Peyer's patch (tissue), 4 donors: ENCODE measurements at regions not wholly inside any gene's neighbourhood (a gene's known extent, or its start where the extent isn't known, plus 50 kb on each side); places are given as distances from the start of the nearest gene placed in this dataset.

Source experiments
- DNase-seq, 3 donors: peaks; one replicate each; pipeline ENCODE4 v3.0.0-alpha.2; 2017 to 2019
- H3K27ac ChIP-seq, 4 donors: fragments of 200-600 bp; sonication (generic); one replicate each; pipeline ENCODE4 v1.5.1; 2016 to 2019
- H3K27me3 ChIP-seq, 2 donors: fragments of 200-600 bp; sonication (generic); one replicate each; pipeline ENCODE4 v1.5.1; 2019
- H3K36me3 ChIP-seq, 3 donors: fragments of 200-600 bp; sonication (generic); one replicate each; pipeline ENCODE4 v1.5.1; 2016 to 2019
- H3K4me1 ChIP-seq, 4 donors: fragments of 200-600 bp; sonication (generic); one replicate each; pipeline ENCODE4 v1.5.1; 2016 to 2019
- H3K4me3 ChIP-seq, 4 donors: fragments of 200-600 bp; sonication (generic); 1 replicate in 3 of 4; 2 replicates in 1 of 4; pipeline ENCODE4 v1.5.1; 2016 to 2019; ENCODE audit warnings: mild to moderate bottlenecking in 1 of 4
- H3K9me3 ChIP-seq, 4 donors: fragments of 200-600 bp; sonication (generic); one replicate each; pipeline ENCODE4 v1.5.1; 2016 to 2019; ENCODE audit warnings: mild to moderate bottlenecking in 1 of 4
- POLR2A ChIP-seq, 2 donors: fragments of 450-650 bp; IDR thresholded peaks; one replicate each; pipeline ENCODE4 v1.5.1; 2017; ENCODE audit warnings: antibody characterized with exemption in 2 of 2, mild to moderate bottlenecking in 2 of 2, moderate library complexity in 2 of 2
- TF ChIP-seq, protein P1 (sequence below), 6 experiments: fragments of 450-650 bp in 4 of 6; fragments of 200-600 bp in 2 of 6; sonication (generic) in 1 of 6; IDR thresholded peaks; one replicate each; pipeline ENCODE4 v1.5.1; 2017 to 2019; ENCODE audit warnings: antibody characterized with exemption in 6 of 6, mild to moderate bottlenecking in 3 of 6, moderate library complexity in 1 of 6

- Histone ChIP-seq H3K36me3 (no peaks in the 10 kb centered on the region), H3K27ac (no peak overlapping the region), H3K4me1 (no peaks in the 10 kb centered on the region), H3K9me3 (no peaks in the 10 kb centered on the region), H3K4me3 (no peak overlapping the region), H3K27me3 (no peaks in the 10 kb centered on the region)
- TF ChIP-seq, protein P1, sequence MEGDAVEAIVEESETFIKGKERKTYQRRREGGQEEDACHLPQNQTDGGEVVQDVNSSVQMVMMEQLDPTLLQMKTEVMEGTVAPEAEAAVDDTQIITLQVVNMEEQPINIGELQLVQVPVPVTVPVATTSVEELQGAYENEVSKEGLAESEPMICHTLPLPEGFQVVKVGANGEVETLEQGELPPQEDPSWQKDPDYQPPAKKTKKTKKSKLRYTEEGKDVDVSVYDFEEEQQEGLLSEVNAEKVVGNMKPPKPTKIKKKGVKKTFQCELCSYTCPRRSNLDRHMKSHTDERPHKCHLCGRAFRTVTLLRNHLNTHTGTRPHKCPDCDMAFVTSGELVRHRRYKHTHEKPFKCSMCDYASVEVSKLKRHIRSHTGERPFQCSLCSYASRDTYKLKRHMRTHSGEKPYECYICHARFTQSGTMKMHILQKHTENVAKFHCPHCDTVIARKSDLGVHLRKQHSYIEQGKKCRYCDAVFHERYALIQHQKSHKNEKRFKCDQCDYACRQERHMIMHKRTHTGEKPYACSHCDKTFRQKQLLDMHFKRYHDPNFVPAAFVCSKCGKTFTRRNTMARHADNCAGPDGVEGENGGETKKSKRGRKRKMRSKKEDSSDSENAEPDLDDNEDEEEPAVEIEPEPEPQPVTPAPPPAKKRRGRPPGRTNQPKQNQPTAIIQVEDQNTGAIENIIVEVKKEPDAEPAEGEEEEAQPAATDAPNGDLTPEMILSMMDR (IDR thresholded peaks at IDR 0.05), result no peak
- TF ChIP-seq POLR2A (IDR thresholded peaks at IDR 0.05), result no peak
- DNase-seq, result no peak
Observed at GRCh38 chr1:115429241-115429640, 91.2 kb upstream of the NGF start.

DNA sequence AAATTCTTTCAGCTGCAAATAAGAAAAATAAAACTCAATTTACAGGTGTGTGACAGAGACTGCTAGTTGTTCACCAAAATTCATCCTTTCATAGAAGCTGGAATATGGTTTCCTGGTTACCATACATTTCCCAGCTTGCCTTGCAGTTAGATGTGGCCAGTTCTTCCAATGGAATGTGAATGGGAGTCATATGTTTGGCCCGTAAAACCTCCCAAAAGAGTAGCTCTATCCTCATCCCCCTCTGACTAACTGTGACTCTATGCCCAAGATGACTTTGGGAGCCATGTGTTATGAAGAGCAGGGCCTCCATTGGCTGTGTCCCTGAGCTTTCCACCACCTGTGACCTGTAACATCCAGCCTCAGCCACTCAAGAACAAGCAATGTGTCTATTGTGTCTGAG is 90.6 kb upstream of the NGF start:
- Histone ChIP-seq H3K9me3 (no peaks in the 10 kb centered on the region), H3K4me1 (no peaks in the 10 kb centered on the region), H3K4me3 (no peak overlapping the region), H3K27me3 (no peaks in the 10 kb centered on the region), H3K36me3 (no peaks in the 10 kb centered on the region), H3K27ac (no peak overlapping the region)
- TF ChIP-seq POLR2A (IDR thresholded peaks at IDR 0.05), result no peak
- TF ChIP-seq, protein P1 (IDR thresholded peaks at IDR 0.05), result no peak
- DNase-seq, result no peak

DNA sequence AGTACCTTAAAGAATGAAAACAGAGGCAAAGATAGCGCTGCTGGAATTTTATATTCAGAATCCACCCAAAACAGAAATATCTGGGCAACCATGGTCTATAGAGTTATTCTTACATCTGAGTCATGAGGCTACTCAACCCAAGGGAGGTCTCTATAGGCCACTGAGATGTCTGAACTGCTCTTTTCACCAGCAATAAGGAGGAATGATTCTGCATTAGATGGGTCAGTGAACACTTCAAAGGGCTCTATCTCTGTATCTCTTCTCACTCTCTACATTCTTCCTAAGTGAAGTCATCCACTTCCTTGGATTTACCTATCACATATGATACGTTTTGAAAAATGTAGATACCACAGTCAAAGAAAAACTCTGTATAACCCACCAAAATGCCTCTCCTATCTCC is 90.2 kb upstream of the NGF start:
- Histone ChIP-seq H3K9me3 (no peaks in the 10 kb centered on the region), H3K36me3 (no peaks in the 10 kb centered on the region), H3K4me1 (no peaks in the 10 kb centered on the region), H3K4me3 (no peak overlapping the region), H3K27me3 (no peaks in the 10 kb centered on the region), H3K27ac (no peak overlapping the region)
- no peak for DNase-seq
- TF ChIP-seq, protein P1 (IDR thresholded peaks at IDR 0.05), result no peak
- no peak for TF ChIP-seq POLR2A (IDR thresholded peaks at IDR 0.05)

- TF ChIP-seq, protein P1 (IDR thresholded peaks at IDR 0.05), result no peak
- no peak for TF ChIP-seq POLR2A (IDR thresholded peaks at IDR 0.05)
- no peak for DNase-seq
- no peaks in the 10 kb centered on the region for H3K27me3 ChIP-seq
- no peaks in the 10 kb centered on the region for H3K4me1 ChIP-seq
- H3K27ac ChIP-seq, result no peak overlapping the region
- no peaks in the 10 kb centered on the region for H3K9me3 ChIP-seq
- no peak overlapping the region for H3K4me3 ChIP-seq
- no peaks in the 10 kb centered on the region for H3K36me3 ChIP-seq
Observed at GRCh38 chr1:115426956-115427355, 88.9 kb upstream of the NGF start.

GRCh38 chr1:115426231-115426771 is 88.3 kb upstream of the NGF start:
- Histone ChIP-seq H3K27ac (no peak overlapping the region), H3K36me3 (no peaks in the 10 kb centered on the region)

More at GRCh38 chr1:115426231-115426771, 88.3 kb upstream of the NGF start:
- TF ChIP-seq, protein P1 (IDR thresholded peaks at IDR 0.05), result no peak
- TF ChIP-seq POLR2A (IDR thresholded peaks at IDR 0.05), result no peak
- no peaks in the 10 kb centered on the region for H3K27me3 ChIP-seq
- no peak overlapping the region for H3K4me3 ChIP-seq
- H3K9me3 ChIP-seq, result no peaks in the 10 kb centered on the region
- DNase-seq, result no peak
- no peaks in the 10 kb centered on the region for H3K4me1 ChIP-seq
